Femur (tissue), 1 donor: ENCODE measurements at regions not wholly inside any gene's neighbourhood (a gene's known extent, or its start where the extent isn't known, plus 50 kb on each side); places are given as distances from the start of the nearest gene placed in this dataset.
A peak's percentile ranks its signal among the peaks of the same experiment; 100 is the strongest.

Experiments
- DNase-seq: peaks from one replicate; pipeline ENCODE4 v3.0.0-alpha.2; 2017

- DNase-seq, result no peak
Observed at GRCh38 chr17:79680318-79680695, 50.4 kb upstream of the ENPP7 start.

- no peak for DNase-seq
Observed at GRCh38 chr17:79679631-79680317, 51.0 kb upstream of the ENPP7 start.

- no peak for DNase-seq
Observed at GRCh38 chr17:79678736-79679255, 51.9 kb upstream of the ENPP7 start.

- DNase-seq, result no peak
Observed at GRCh38 chr17:79678091-79678735, 52.5 kb upstream of the ENPP7 start.

- no peak for DNase-seq
Observed at GRCh38 chr17:79677646-79678045, 53.1 kb upstream of the ENPP7 start.

GRCh38 chr17:79676796-79677195 is 53.9 kb upstream of the ENPP7 start:
- no peak for DNase-seq

- DNase-seq, result no peak
Observed at GRCh38 chr17:79675413-79675725, 55.4 kb upstream of the ENPP7 start.

GRCh38 chr17:79674506-79675412 is 56.0 kb upstream of the ENPP7 start:
- DNase-seq, result no peak

GRCh38 chr17:79673517-79673916 is 57.2 kb upstream of the ENPP7 start:
- no peak for DNase-seq

- DNase-seq, result no peak
Observed at GRCh38 chr17:79672496-79672895, 58.2 kb upstream of the ENPP7 start.

GRCh38 chr17:79671085-79671694 is 59.6 kb upstream of the ENPP7 start:
- DNase-seq, result no peak

- DNase-seq, result no peak
Observed at GRCh38 chr17:79670537-79671084, 59.8 kb upstream of the RBFOX3 start.

- DNase-seq, result no peak
Observed at GRCh38 chr17:79669861-79670260, 59.0 kb upstream of the RBFOX3 start.

GRCh38 chr17:79668344-79669250 is 57.7 kb upstream of the RBFOX3 start:
- DNase-seq, result no peak

GRCh38 chr17:79667746-79668145 is 56.9 kb upstream of the RBFOX3 start:
- no peak for DNase-seq

- no peak for DNase-seq
Observed at GRCh38 chr17:79667121-79667715, 56.4 kb upstream of the RBFOX3 start.

GRCh38 chr17:79666111-79666510 is 55.3 kb upstream of the RBFOX3 start:
- DNase-seq, result no peak

- DNase-seq, result peak; percentile 81
Observed at GRCh38 chr17:79664930-79665737, 54.3 kb upstream of the RBFOX3 start.

GRCh38 chr17:79661292-79662041 is 50.6 kb upstream of the RBFOX3 start:
- no peak for DNase-seq
